Activated T-cell treated with anti-CD3 and anti-CD28 coated beads, Interleukin-2, amount 50 U/mL, for 48 hours (primary cell): ENCODE measurements at regions not wholly inside any gene's neighbourhood (a gene's known extent, or its start where the extent isn't known, plus 50 kb on each side); places are given as distances from the start of the nearest gene placed in this dataset.

Experiments used
- DNase-seq, 2 experiments: peaks; one replicate each; pipeline ENCODE4 v3.0.0-alpha.2; 2020

DNA sequence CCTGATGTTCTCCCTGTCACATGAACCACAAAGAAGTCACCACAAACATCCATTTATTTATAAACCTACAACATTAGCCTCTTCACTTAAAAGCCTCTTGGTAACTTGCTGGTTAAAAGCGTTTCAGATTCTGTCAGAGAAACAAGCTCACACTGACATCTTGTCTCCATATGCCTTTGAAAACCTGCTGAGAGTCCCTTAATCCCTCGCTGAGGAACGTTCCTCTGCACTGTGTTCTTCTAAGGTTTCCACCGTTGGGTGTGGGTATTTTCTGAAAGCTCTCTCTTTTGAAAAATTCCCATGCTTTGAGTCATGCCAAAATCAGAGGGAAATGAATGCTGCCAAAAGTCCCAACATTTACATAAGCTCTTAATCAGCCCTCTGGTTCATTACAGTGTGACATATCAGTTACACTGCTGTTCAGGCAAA, 149.8 kb downstream of the CCDC34 start:
- DNase-seq: no peak

DNA sequence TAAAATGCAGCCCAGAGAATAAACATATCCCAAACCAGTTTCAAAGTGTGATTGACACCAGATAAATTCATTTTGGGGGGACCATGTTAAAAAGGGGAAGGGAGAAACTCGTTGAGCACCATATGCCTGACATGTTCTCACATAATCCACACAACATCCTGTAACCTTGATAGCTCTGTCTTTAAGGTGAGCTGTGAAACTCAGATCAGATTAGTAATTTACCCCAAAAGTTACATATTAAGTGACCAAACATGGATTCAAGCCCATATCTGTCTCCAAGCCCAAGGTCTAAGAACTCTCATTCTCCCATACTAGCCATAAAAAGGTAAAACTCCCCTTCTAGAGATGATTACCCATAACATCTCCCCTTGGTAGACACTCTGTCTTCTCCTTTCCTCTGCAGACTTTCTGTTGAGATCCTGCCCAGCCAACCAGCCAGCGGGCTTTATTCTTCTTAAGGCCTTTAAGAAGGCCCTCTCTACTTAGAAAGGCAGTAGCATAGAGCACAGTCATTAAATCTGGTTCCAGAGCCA, 150.7 kb downstream of the CCDC34 start:
- no peak for DNase-seq

DNA sequence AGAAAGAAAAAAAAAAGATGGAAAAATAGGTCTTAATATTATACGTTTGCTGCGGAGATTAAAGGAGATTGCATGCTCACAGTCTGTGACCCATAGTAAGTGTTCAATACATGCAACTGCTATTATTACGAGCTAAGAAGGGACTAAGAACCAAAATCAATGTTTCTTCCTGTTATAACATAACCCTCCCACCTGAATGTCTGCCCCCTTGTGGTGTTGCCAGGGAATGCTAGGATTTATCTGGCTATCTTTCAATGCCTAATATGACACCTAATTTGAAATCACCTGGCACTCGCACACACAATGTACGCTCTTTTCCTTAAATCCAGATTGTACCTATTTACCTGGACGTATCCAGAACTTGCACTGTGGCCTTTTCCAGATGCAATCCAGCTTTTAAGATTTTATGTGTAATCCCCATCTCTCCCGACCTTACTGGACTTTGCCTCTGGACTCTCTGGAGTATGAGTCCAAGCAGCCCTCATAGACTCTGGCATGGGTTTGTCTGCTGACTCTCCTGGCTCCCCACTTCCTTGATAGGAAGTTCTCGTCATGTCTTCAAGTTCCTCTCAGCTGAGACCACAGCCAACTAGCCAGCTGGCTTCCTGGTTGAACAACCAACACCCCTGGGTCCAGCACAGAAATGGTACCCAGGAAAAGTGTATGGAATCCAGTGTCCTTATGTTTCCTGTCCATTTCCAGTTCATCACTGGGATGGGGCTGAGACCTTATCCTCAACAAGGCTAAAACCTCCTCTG, 151.5 kb downstream of the CCDC34 start:
- DNase-seq: no peak

DNA sequence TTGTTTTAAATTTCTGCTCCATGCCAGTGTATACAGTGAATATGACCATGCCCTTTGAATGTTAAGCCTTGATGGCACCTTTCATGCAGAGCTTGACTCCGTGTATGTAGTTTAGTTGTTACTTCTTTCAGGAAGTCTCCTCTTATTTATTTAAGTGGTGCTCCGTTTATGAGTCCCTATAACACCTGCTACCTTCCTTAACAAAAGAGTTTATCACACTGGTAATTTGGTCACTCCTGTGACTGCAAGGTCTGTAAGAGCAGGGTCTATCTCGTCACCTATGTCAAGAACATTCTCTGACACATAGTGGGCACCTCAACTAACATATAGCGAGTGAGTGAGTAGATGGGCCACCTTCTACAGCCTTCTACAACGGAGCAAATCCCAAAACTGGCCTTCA, 152.5 kb downstream of the CCDC34 start:
- DNase-seq: no peak

DNA sequence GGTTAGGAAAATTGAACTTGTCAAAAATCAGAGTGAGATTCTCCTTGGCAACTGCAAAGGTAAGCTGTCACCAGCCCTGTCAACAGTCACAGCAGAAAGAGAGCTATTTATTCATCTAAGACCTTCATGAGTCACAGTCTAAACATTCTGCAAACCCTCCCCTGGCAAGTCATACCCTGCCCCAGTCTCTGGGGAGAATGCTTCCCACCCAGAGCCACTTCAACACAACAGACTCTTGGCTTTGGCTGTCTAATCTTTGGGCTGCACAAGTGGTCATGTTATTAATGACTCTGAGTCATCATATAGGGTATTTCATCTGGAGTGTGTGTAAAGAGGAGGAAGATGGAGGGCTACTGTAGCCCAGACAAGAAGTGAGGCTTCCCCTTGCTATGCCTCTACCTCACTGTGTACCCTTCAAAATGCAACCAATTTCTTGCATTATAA, 153.4 kb downstream of the CCDC34 start:
- no peak for DNase-seq

DNA sequence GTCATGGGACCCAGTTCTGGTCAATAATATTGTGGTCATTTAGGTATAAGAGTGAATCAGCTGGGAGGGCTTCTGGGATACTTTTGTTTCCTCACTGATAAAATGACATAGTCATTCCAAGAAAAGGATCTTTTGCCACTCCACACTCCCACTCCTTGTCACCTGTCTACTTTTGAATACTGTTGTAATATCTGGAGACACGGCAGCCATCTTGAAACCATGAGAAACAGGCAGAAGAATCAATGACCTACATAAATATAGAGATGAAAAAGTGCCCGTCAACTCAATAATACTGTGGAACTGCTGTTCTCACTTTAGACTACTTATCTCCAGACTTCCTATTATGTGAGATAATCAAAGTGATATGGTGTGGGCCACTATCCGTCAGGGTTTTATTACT, 154.2 kb downstream of the CCDC34 start:
- DNase-seq: no peak

DNA sequence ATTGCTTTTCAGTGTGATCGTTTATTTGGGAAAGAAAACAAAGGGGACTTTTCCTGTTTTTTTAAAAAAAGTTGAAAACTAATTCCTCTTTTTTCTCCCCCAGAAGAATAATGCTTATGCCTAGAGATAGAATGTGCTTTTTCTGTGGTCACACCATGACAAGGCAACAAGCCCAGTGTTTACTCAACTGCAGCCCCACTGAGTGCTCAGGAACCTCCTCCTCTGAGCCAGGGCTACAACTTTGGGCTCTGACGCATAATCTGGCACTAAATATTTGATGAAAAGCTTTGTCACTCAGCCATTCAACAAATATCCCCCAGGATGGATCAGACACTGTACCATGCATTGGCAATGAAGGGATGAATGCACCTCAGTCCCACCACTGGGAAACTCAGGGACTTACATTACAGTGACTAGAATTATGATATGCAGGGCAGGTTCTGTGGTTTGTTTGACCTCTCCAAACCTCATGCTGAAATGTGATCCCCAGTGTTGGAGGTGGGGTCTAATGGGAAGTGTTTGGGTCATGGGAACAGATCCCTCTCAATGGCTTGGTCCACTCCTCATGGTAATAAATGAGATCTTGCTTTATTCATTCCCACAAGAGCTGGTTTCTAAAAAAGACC, 155.9 kb downstream of the CCDC34 start:
- DNase-seq: no peak

DNA sequence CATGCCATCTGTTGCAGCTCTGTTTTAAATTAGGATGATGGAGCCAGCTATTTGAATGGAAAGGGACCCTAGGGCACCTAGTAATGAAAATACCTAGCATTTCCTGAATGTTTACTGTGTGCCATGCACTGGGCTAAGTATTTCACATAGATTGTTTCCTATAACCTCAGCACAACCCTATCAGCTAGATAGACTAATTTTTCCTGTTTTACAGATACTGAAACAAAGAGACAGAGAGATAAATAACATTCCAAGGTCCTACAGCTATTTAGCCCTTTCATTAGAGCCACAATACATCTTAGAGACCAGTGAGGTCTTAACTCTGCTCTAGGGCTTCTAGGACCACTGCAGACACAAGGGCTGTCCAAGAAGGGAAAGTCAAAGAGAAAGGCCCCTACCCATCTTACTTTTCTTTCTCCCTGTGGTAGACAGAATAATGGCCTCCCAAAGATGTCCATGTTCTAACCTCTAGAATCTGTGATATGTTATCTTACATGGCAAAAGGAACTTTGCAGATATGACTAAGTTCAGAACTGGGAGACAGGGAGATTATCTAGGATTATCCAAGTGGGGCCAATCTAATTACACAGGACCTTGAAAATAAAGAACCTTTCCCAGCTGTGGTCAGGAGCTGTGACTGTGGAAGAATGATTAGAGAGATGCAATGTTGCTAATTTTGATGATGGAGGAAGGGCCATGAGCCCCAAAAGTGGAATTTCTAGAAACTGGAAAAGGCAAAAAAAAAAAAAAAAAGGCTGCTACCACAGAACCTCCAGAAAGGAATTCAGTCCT, 157.0 kb downstream of the CCDC34 start:
- no peak for DNase-seq

DNA sequence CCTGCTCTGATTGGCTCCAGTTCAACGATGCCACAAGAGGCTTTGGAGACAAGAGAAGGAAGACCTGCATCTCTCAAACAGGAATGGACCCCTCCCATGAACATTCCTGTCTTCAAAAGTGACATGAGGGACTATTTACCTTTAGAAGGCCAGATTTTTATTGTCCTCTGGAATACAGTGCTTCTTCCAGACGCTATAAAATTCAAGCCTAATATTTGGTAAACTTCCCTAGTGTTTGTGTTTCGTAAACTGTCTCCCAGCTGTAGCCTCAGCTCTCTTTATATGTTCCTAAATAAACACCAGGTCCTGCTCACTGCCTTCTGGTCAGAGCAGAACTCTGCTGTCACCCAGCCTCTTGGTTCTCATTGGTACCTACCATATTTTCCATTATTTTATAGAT, 157.8 kb downstream of the CCDC34 start:
- no peak for DNase-seq

DNA sequence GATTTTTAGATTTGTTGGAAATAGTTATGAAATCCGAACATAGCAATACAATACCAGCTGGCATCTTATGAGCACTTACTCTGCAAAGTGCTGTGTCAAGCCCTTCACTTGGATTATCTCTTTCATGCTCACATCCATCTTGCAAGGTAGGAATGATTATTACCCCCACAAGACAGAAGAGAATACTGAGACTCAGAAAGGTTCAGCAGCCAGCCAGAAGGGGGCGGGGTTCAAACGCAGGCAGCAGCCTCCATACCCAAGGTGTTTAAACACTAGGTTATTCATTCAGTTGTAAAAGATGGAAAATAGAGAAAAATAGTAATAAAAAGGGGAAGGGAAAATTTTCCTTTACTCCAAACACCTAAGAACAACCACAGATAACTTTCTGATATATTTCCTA, 158.5 kb downstream of the CCDC34 start:
- DNase-seq: peak in 1 of 2 experiments; percentile 29

DNA sequence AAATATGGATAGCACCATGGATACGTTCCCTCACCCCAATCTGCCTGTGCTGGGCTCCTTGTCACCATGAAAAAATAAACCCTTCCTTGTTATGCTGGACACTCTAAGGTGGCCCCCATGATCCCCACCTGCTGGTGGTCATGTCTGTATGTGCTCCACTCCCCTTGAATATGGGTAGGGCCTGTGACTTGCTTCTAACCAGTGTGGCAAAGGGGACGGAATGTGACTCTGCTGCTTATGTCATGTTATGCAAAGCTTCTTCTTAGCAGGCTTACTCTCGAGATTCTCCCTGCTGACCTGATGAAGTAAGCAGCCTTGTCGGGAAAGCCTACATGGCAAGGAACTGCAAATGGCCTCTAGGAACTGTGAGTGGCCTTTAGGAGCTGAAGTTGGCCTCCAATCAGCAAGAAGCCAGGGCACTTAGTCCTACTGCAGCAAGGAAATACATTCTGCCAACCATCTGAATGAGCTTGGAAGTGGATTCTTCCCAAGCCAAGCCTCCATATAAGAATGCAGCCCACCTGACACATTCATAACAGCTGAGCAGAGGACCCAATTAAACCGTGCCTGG, 159.9 kb downstream of the CCDC34 start:
- no peak for DNase-seq

DNA sequence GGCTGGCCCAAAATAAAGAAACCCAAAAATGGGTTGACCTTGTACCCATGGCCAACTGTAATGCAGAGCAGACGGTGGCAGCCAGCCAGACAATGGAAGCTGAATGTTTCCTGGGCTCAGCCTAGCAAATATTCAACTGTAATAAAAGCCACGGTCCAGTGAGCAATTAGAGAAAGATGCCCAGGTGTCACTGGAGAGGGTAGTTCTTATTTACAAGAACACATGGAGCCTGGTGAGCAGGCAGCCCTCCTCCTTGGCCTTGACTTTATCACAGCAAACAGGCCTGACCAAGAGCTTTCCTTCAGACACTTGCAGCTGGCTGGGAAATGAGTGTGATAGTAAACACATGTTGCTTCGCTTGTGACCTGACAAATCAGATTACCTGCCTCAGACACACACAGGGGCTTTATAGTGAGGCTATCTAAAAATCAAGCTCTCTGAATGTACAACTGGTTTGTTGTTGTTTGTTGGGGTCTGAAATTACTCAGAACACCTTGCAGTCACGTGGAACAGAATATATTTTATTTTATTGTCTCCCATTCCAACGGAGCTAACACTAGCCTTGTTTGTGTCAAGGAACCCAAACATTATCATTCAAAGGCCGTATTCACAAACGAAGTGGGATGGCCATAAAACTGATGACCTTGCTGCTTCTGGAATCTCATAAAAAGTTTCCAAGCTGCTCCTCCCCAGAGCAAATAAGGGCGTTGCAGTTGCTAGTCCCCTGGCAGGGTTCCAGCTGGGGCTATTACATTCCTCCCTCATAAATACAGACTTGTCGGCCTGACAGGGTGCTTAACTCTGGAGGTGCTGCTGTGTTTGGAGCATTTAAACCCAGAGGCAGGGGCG, 161.1 kb downstream of the BBOX1 start:
- DNase-seq: no peak

DNA sequence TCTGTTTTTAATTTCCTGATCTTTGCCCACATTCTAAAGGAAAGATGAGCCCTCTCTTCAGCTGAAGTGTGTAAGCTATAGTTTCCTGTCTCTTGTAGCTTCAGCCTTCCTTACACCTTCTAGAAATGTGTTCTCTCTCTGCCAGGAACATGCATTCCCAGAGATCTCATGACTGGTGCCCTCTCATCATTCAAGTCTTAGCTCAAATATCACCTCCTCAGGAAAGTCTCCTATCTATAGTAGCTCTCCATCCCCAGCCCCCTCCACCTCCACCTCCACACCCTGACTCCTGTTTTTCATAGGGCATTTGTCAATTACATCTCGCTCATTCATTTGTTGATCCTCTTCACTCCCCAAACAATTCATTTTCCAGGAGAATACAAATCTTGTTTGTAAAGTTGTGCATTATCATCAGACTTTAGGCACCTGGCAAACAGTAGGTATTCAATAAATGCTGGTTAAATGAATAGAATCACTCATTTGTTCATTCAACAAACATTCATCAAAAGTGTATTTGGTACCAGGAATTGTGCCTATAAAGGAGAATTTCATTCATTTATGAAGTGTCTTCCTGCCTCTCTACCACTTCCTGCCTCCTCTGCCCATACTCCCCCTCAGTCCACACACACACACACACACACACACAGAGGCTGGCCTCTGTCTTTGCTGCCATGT, 160.3 kb downstream of the BBOX1 start:
- DNase-seq: no peak

DNA sequence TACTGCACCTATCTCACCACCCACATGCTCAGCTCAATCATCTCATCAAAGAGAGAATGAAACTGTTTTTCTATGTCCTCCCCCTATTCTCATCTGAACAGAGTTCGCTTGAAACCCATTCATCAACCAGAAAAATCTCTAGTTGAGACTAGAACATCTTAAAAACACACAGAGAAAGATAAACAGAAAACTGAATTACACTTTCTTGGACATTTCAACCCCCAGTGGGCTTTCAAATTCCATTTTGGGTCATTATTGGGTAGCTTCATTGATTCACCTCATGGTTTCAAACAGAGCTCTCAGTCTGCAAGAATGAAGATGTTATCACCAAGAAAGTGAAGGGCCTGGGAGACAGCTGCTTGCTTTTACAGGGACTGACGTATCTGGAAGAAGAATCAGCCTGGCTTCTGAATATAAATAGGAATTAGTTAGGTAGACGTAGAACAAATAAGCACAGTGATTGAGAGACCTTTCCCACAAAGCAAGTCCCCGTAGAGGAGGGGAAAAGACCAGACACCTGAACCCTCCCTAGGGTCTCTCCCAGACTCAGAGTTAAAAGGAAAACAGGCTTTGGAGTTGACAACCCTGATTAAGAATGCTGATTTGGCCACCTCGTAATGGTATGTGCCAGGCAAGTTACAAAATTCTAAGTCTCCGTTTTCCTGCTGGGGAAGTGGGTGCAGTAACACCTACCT, 155.7 kb downstream of the BBOX1 start:
- no peak for DNase-seq

DNA sequence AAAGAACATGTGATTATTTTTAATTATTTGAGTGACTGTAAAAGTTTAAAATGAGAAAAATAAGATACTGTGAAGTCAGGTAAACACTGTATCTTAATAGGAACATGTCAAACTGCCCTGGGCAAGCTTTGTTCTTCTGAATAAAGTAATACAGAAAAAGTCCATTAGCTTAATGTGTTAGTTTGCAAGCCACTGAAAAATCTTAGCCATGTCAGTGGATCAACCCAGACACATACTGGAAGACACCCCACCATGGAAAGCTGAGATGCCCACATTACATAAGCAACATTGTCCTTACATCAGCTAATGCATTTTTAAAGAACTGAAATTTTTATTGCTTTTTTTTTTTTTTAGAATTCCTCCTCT, 155.2 kb downstream of the BBOX1 start:
- no peak for DNase-seq

DNA sequence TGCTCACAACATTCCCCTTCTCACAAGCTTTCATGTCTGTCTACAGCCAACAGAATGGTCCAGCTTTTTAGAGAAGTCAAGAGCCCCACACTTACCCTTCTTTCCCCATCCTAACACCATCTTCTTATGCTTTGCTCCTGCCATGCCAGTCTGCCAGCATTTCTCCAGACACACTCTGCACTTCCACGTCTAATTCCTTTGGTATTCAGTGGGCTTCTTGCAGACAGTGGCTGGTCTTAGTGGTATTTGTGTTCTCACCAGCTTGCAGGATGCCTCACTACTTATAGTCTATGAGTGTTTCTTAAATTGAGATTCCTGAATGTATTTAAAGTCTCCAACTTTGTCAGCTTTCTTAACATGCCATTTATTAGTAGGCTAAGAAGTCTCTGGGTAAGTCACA, 154.4 kb downstream of the BBOX1 start:
- DNase-seq: no peak

DNA sequence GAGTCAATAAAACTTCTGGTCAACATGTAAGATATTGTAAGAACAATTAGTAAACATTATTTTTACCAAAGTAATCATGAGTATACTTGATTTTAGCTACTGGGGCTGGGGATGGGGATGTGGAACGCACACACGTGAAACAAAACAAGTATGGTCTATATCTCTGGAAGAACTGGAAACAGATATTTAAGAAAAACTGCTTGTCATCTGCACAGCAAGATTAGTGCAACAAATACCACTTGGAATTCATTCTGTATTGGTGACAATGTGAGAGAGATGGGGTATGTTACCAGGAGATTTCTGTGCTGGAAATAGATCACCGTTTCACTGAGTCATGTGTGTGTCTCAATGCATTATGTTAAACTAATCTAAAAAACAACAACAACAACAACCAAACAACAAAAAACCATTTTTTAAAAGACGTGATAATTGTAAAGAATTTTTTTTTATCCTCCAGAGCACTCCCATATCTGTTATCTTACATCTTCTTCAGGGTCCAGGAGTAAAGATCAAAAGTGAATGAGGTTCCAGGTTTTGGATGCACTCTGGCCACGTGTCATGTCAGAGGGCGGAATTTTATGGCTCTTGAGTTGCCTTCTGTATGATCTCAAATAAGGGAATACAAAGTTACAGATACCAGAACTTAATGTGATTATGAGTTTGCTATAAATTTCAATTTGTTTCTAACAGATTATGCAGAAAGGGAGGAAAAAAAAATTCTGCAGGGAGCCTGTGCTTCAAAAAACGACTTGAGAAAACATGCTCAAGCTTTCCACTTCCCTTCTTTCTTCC, 153.0 kb downstream of the BBOX1 start:
- DNase-seq: no peak

DNA sequence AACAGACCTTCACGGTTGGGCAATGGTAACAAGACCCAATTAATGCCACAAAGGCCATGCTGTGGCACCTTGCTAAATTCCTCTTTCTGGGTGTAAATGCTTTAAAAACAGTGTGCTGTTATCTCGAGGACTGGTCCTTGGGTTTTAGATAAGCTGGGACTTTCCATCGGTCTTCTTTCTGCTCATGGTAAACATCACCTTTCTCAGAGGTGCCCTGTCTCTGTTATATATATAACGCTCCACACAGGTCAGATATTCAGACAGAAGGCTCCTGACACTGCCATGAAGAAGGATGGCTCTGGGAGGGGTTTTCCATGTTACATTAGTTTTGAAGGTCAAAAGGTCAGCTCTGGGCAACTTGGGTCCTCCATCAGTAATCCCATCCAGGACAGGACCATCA, 151.6 kb downstream of the BBOX1 start:
- DNase-seq: no peak

DNA sequence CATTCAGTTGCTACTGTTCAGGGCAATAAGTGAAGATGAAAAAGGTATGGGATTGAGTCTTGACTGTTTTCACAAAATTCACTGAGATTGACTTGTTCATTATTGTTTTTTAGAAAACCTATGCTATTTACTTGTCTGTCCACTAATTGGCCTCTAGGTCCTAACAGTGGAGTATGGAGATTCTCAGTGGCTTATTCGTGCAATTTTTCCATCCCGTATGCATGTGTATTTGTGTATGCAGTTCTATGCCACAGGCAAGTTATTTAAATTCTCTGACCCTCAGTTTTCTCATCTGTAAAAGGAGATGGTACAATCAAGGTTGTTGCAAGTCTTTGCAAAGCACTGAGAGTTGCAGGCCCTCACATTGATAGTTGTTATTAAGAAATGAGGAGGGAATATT, 151.0 kb downstream of the BBOX1 start:
- no peak for DNase-seq

DNA sequence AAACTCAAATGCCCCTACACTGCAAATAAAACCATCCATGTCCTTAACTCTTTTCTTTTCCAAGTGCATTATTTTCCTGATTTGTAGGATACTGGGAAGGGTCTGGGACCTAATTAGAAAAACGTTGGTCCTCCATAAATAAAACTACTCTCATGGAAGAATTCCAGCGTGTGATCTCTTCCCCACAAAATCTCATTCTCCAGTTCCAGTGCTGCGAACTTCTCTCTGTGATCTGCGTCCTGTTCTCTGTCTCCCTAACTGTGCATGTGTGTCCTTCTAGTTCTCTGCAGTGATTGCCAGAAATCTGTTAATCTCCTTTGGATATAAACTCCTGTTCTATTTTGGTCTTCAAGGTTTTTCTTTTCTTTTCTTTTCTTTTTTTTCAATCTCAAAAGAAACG, 148.1 kb downstream of the BBOX1 start:
- no peak for DNase-seq
